Neural cell (in vitro differentiated cells): ENCODE measurements at regions not wholly inside any gene's neighbourhood (a gene's known extent, or its start where the extent isn't known, plus 50 kb on each side); places are given as distances from the start of the nearest gene placed in this dataset.

Experiments
- EZH2 ChIP-seq: fragments of 200-600, 300-800 bp; shearing (Covaris generic), sonication (generic); IDR thresholded peaks from 2 replicates; pipeline ENCODE4 v1.6.1; 2014; ENCODE audit warnings: antibody characterized with exemption, low read length, borderline replicate concordance, mild to moderate bottlenecking; ENCODE audit not compliant: insufficient read depth, poor library complexity, severe bottlenecking
- RAD21 ChIP-seq: fragments of 450-650 bp; conservative IDR thresholded peaks from 2 replicates; pipeline ENCODE4 v1.6.1; 2014; ENCODE audit warnings: antibody characterized with exemption, mild to moderate bottlenecking, moderate library complexity
- TF ChIP-seq, protein P1 (sequence below): fragments of 450-650 bp; IDR thresholded peaks from 2 replicates; pipeline ENCODE4 v1.5.1; 2014; ENCODE audit warnings: antibody characterized with exemption, mild to moderate bottlenecking, moderate library complexity; ENCODE audit not compliant: poor library complexity, severe bottlenecking

DNA sequence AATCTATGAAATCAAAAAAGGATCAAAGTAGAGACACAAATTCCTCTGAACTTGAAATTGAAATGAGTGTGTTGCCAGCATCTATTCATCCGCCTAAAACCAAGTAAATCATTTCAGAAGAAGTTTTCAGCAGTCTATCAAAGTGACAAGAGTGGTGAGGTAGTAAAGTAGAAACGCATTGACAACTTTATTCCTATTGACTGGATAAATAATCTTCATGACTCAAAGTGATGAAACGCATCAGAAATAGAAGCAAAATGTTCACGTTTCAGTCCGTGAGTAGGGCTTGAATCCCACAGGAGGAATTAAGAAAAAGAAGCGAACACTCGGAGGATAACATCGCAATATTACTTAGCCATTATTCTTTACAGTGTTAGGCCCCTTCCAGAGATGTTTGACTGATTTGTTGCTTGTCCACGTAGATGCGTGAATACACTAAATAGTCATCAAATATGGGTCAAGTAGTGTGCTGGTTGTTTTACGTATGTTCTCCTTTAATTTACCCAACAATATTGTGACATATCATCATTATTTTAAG lies 314.4 kb downstream of the PLK2 start:
- TF ChIP-seq, protein P1, sequence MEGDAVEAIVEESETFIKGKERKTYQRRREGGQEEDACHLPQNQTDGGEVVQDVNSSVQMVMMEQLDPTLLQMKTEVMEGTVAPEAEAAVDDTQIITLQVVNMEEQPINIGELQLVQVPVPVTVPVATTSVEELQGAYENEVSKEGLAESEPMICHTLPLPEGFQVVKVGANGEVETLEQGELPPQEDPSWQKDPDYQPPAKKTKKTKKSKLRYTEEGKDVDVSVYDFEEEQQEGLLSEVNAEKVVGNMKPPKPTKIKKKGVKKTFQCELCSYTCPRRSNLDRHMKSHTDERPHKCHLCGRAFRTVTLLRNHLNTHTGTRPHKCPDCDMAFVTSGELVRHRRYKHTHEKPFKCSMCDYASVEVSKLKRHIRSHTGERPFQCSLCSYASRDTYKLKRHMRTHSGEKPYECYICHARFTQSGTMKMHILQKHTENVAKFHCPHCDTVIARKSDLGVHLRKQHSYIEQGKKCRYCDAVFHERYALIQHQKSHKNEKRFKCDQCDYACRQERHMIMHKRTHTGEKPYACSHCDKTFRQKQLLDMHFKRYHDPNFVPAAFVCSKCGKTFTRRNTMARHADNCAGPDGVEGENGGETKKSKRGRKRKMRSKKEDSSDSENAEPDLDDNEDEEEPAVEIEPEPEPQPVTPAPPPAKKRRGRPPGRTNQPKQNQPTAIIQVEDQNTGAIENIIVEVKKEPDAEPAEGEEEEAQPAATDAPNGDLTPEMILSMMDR = no peak
- TF ChIP-seq EZH2 (no peak), RAD21 (no peak)
